HG03457 (cell line): ENCODE measurements at regions not wholly inside any gene's neighbourhood (a gene's known extent, or its start where the extent isn't known, plus 50 kb on each side); places are given as distances from the start of the nearest gene placed in this dataset.
A peak's percentile ranks its signal among the peaks of the same experiment; 100 is the strongest.

Experiments used
- ATAC-seq: cut with Tn5 transposase; IDR thresholded peaks from one replicate; pipeline ENCODE4 v1.9.1; 2021; ENCODE audit warnings: moderate number of reproducible peaks; ENCODE audit not compliant: unreplicated experiment

DNA sequence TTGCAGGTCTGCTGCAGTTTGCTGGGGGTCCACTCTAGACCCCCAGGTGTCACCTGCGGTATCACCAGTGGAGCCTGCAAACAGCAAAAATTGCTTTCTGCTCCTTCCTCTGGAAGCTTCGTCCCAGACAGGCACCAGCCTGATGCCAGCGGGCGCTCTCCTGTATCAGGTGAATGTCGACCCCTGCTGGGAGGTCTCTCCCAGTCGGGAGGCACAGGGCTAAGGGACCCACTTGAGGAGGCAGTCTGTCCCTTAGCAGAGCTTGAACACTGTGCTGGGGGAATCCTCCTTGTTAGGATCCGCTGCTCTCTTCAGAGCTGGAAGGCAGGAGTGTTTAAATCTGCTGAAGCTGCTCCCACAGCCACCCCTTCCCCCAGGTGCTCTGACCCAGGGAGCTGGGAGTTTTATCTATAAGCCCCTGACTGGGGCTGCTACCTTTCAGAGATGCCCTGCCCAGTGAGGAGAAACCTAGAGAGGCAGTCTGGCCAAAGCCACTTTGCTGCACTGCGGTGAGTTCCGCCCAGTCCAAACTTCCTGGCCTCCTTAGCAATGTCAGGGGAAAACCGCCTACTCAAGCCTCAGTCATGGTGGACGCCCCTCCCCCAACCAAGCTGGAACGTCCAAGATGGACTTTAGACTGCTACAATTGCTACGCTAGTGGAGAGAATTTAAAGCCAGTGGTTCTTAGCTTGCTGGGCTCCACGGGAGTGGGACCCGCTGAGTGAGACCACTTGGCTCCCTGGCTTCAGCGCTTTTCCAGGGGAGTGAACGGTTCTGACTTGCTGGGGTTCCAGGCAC lies 652.5 kb downstream of the KCNJ3 start:
- no peak for ATAC-seq

GRCh38 chr2:155332016-155332415 lies 633.5 kb downstream of the KCNJ3 start:
- ATAC-seq, result no peak

DNA sequence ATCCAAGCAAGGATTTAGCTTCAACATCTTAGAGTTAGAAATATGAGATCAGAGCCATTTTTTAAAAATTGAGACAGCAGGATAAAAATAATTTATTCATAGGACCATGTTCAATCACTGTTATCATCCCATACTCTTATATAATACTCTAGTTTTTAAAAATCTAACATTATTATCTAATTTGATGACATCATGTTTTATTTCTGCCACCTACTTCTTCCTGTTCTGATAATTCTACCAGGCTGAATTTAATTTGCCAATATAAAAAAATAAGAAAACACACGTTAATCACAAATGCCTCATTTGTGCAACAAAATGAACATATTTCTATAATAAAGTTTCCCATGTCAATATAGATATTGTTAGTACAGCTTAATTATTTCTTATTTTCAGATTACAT lies 621.7 kb downstream of the KCNJ3 start:
- ATAC-seq, result no peak

GRCh38 chr2:155318710-155319109 lies 620.2 kb downstream of the KCNJ3 start:
- no peak for ATAC-seq

DNA sequence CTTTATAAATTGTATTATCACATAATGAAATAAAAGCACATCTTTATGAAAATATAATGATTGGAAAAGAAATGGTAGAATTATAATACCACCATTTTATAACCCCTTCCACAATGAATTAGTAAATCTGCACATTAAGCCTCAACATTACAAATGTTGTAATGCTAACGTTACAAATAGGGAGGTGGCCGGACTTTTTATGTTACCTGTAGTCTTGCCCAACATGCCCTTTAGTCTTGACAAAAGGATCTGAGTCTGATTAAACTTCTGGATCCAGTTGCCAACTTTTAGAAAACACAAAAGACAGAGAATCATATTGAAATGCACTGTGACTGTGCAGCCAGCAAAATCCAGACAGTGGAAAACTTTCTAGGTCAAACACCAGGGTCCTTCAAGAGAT lies 617.3 kb downstream of the KCNJ3 start:
- no peak for ATAC-seq

- no peak for ATAC-seq
Measured at GRCh38 chr2:155310589-155310988, 612.1 kb downstream of the KCNJ3 start.

DNA sequence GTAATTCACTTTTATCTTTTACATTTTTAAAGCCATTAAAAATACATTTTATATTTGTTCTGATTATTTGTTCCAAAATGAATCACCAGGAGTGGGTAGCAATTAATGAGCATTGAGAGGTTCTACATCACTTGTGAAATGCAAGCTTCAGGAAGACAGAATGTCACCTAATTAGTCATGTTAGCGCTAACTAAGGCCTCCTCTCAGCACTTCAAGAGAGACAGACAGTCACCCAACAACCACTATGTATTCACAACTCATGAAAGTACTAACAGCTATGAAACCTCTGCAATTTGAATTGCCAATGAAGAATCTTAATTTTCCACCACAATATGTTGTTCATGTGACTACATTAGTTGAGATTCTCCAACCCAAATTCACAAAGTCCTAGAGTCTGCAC lies 611.0 kb downstream of the KCNJ3 start:
- no peak for ATAC-seq

GRCh38 chr2:155308367-155309009 lies 610.0 kb downstream of the KCNJ3 start:
- no peak for ATAC-seq

DNA sequence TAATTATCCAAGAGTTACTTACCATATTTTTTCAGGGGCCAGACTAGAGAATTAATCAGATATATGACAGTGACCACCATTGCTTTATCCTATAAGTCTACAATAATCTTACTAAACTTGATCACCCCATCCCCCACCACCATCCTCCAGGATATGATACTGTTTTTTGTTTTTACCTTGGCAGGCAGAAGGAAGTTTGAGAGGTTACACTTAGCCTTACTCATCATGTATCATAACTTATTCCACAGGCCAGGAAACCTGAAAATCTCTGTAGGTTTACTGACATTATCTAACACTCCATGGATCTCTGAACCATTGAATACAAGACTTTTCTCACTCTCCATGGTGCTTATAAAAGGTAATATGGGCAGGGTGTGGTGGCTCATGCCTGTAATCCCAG lies 602.7 kb downstream of the KCNJ3 start:
- ATAC-seq, result no peak

GRCh38 chr2:155298001-155298400 lies 599.5 kb downstream of the KCNJ3 start:
- ATAC-seq, result no peak

- ATAC-seq, result no peak
Measured at GRCh38 chr2:155294358-155294757, 595.9 kb downstream of the KCNJ3 start.

DNA sequence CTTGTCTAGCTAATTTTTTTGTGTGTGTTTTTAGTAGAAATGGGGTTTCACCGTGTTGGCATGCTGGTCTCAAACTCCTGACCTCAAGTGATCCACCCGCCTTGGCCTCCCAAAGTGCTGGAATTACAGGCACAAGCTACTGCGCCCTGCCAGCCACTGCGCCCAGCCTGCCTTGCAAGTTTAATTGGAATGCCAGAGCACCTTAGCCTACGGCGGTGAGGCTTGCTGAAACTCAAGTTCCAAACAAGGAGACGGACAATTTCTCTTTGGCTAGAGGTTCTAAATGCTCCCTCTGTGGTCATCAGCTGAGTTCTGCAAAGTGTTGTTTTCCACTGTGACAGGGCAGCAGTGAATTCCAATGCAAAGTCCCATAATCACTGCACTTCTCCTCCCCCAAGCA lies 583.4 kb downstream of the KCNJ3 start:
- no peak for ATAC-seq

DNA sequence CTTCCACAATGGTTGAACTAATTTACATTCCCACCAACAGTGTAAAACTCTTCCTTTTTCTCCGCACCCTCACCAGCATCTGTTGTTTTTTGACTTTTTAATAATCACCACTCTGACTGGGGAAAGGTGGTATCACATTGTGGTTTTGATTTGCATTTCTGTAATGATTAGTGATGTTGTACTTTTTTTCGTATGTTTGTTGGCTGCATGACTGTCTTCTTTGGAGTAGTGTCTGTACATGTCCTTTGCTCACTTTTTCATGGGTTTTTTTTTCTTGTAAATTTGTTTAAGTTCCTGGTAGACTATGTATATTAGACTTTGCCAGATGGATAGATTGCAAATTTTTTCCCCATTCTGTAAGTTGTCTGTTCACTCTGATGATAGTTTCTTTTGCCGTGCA lies 574.8 kb downstream of the KCNJ3 start:
- no peak for ATAC-seq

- no peak for ATAC-seq
Measured at GRCh38 chr2:155266583-155266982, 568.1 kb downstream of the KCNJ3 start.

DNA sequence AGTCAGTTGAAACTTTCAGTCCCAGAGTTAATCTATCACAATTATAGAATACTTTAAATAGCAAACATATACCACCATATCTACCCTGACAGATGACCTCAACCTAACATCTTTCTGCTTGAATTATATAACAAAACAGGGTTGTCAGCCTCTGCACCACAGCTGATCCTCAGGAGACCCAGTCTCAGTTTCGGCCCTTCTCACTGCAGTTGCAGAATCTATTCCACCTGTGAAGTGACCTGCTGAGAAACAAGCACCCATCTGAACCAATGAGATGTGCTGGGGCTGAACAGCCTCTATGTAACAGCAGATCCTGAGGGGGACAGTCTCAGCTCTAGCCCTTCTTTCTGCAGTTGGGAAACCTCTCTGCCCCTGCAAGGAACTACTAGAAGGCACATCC lies 567.6 kb downstream of the KCNJ3 start:
- no peak for ATAC-seq

DNA sequence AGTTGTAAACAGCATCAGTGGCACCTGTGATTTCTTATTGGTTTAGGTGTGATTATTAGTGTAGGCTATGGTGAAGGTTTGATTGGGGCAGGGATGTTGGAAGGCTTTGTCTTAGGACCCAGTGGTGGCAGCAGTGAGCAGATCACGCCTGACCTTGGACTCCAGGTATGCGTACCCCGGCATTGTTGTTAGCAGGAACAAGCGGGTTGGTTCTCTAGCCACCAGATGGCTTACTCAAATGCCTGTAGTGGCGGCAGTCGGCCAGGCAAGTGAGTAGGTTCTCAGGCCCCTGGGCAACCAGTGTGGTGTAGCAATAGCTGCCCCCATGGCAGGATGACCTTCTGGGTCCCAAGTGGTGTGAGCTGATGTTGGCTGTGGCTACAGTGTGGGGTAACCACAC lies 558.3 kb downstream of the KCNJ3 start:
- ATAC-seq, result no peak

DNA sequence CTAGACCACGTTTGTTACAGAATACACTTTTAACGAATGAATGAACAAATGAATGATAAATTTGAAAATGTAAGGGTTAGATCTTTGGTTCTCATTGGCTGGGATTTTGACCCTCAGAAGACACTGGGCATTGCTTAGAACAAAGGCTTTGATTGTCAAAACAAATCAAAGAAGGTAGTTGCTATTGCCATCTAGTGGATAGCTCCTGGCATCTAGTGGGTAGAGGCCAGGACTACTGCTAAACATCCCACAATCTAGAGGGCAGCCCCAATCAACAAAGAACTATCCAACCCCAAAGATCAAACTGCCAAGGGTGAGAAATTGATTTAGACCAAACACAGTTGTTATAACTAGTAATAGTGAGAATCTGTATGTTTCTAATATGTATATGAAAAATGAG lies 552.3 kb downstream of the KCNJ3 start:
- peak; percentile 82 for ATAC-seq

DNA sequence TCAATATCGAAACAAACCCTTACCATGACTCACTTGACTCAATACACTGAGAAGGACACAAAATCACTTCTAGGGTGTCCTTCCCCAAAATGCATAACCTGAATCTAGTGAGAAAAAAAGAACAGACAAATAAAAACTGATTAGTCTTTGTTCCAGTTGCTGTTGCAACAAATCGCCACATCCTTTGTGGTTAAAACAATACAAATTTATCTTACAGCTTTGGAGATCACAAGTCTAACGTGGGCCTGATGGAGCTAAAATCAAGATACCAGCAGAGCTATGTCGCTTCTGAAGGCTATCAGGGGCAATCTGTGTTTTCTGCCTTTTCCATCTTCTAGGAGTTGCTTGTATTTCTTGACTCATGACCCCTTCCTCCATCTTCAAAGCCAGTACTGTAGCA lies 541.7 kb downstream of the KCNJ3 start:
- ATAC-seq, result no peak

DNA sequence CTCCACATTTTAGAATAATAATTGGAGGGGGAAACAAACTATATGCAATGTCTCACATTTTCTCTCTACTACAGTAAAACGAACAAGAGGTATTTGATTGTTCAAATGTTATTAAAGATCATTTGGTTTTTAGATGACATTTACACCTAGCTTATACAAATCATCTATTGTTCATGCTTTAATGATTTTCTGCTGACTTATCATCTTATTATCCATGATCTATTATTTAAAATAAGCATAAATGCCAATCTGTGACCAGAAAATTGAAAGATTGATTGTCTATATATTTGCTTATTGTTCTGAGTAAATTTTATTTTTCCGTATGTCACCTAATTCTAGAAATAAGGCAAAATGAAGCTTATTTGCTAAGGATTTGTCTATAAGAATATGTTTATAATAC lies 537.2 kb downstream of the KCNJ3 start:
- ATAC-seq, result no peak

GRCh38 chr2:155223781-155224406 lies 525.4 kb downstream of the KCNJ3 start:
- peak; percentile 53 for ATAC-seq

DNA sequence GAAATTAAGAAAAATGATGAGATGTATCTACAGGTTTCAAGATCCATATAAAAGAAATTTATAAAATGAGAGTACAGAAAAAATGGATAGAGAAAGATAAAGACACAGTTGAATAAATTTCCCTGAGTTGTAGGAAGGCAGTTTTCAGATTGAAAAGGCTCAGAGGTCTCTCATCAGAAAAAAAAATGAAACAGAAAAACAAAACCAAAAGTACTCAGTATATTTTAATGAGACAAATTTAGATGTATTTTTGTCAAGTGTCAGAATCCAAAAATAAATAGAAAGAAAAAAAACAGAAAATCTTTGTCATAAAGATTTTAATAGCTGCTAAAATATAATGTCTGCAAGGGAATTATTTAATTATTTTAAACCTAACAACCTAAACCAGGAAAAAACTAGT lies 520.5 kb downstream of the KCNJ3 start:
- ATAC-seq, result no peak

DNA sequence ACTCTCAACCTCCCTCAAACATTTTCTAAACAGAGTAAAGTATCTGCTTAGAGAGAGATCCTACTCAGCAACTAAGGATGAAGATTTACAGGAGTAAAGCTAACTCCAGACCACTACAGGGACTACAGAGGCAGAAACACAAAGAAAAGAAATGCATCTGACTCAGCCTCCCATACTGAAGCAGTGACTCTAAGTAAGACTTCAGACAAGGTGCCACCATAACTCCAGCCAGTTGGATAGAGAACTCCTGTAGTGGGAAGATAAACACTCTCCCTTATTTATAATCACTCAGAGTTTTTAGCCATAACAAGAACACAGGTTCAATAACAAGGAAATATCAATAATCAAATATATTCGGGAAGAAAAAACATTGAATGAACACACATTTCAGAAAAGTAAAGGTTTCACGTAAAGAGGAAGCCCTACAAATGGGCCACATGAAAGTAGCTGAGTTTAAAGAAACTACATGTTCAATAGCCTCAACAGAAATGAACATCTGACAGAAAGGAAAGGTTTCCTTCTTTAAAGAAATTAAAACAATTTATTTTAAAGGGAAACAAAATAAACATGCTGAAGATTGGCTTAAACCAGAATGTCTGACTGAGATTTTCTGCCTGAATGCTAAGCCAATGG lies 519.9 kb downstream of the KCNJ3 start:
- ATAC-seq, result no peak
